CD4-positive, alpha-beta T cell treated with Interleukin-15 for 1 hour (primary cell): ENCODE measurements at regions not wholly inside any gene's neighbourhood (a gene's known extent, or its start where the extent isn't known, plus 50 kb on each side); places are given as distances from the start of the nearest gene placed in this dataset.

ENCODE experiments used
- DNase-seq: peaks from one replicate; pipeline ENCODE4 v3.0.0-alpha.2; 2020

- DNase-seq: no peak
Measured at GRCh38 chr5:92912283-92912682, 668.7 kb downstream of the NR2F1-AS1 start.

- no peak for DNase-seq
Measured at GRCh38 chr5:92911851-92912250, 669.2 kb downstream of the NR2F1-AS1 start.

GRCh38 chr5:92911293-92911692 lies 669.7 kb downstream of the NR2F1-AS1 start:
- DNase-seq: no peak

- DNase-seq: no peak
Measured at GRCh38 chr5:92909602-92909962, 671.4 kb downstream of the NR2F1-AS1 start.

GRCh38 chr5:92908952-92909601 lies 671.9 kb downstream of the NR2F1-AS1 start:
- DNase-seq: no peak

GRCh38 chr5:92907938-92908606 lies 672.9 kb downstream of the NR2F1-AS1 start:
- DNase-seq: no peak

- DNase-seq: no peak
Measured at GRCh38 chr5:92906798-92907376, 674.1 kb downstream of the NR2F1-AS1 start.

- no peak for DNase-seq
Measured at GRCh38 chr5:92904021-92904420, 677.0 kb downstream of the NR2F1-AS1 start.

GRCh38 chr5:92899611-92900010 lies 681.4 kb downstream of the NR2F1-AS1 start:
- DNase-seq: no peak

- no peak for DNase-seq
Measured at GRCh38 chr5:92896722-92897121, 684.3 kb downstream of the NR2F1-AS1 start.

GRCh38 chr5:92890841-92891244 lies 690.2 kb downstream of the NR2F1-AS1 start:
- no peak for DNase-seq

- DNase-seq: no peak
Measured at GRCh38 chr5:92889140-92889539, 691.9 kb downstream of the NR2F1-AS1 start.

GRCh38 chr5:92887254-92887653 lies 693.8 kb downstream of the NR2F1-AS1 start:
- no peak for DNase-seq

- DNase-seq: no peak
Measured at GRCh38 chr5:92886751-92887150, 694.3 kb downstream of the NR2F1-AS1 start.

GRCh38 chr5:92885950-92886349 lies 695.1 kb downstream of the NR2F1-AS1 start:
- no peak for DNase-seq

GRCh38 chr5:92884469-92884868 lies 696.5 kb downstream of the NR2F1-AS1 start:
- no peak for DNase-seq

- no peak for DNase-seq
Measured at GRCh38 chr5:92879806-92880543, 701.0 kb downstream of the NR2F1-AS1 start.

GRCh38 chr5:92874790-92875189 lies 706.2 kb downstream of the NR2F1-AS1 start:
- no peak for DNase-seq

- DNase-seq: no peak
Measured at GRCh38 chr5:92868442-92868841, 712.6 kb downstream of the NR2F1-AS1 start.

GRCh38 chr5:92864591-92864990 lies 716.4 kb downstream of the NR2F1-AS1 start:
- DNase-seq: no peak

- no peak for DNase-seq
Measured at GRCh38 chr5:92863666-92864065, 717.4 kb downstream of the NR2F1-AS1 start.

GRCh38 chr5:92861531-92862285 lies 719.3 kb downstream of the NR2F1-AS1 start:
- no peak for DNase-seq

GRCh38 chr5:92860061-92860460 lies 721.0 kb downstream of the NR2F1-AS1 start:
- no peak for DNase-seq
